Liver (tissue), 3 donors: ENCODE measurements at regions not wholly inside any gene's neighbourhood (a gene's known extent, or its start where the extent isn't known, plus 50 kb on each side); places are given as distances from the start of the nearest gene placed in this dataset.
"Not testable (repeated sequence)": the region's sequence is repeated elsewhere in the genome, so short reads cannot be mapped to it uniquely, and the experiment has no call there.

Experiments used
- CTCF ChIP-seq: fragments of 150-350 bp; IDR thresholded peaks from 2 replicates; pipeline ENCODE4 v1.5.1; 2017; ENCODE audit warnings: improper control_type of control experiment, low read depth, low read length; ENCODE audit not compliant: missing input control
- EGR1 ChIP-seq, 2 donors: IDR thresholded peaks; 2 replicates each; pipeline ENCODE4 v1.6.1; 2016 to 2018; ENCODE audit warnings: antibody characterized with exemption in 2 of 2, low read depth in 2 of 2
- FOXA1 ChIP-seq: IDR thresholded peaks from 2 replicates; pipeline ENCODE4 v1.6.1; 2016; ENCODE audit warnings: antibody characterized with exemption
- GABPA ChIP-seq, 2 donors: IDR thresholded peaks in 1 of 2; conservative IDR thresholded peaks in 1 of 2; 2 replicates each; pipeline ENCODE4 v1.6.1; 2016; ENCODE audit warnings: antibody characterized with exemption in 2 of 2, mild to moderate bottlenecking in 1 of 2, moderate library complexity in 1 of 2
- HNF4A ChIP-seq, 2 donors: conservative IDR thresholded peaks; 2 replicates each; pipeline ENCODE4 v1.6.1; 2016; ENCODE audit warnings: antibody characterized with exemption in 2 of 2, mild to moderate bottlenecking in 2 of 2
- JUND ChIP-seq, 2 donors: IDR thresholded peaks; 2 replicates each; pipeline ENCODE4 v1.6.1; 2016; ENCODE audit warnings: antibody characterized with exemption in 2 of 2
- RAD21 ChIP-seq, 2 donors: IDR thresholded peaks; 2 replicates each; pipeline ENCODE4 v1.6.1; 2016; ENCODE audit warnings: antibody characterized with exemption in 2 of 2, mild to moderate bottlenecking in 2 of 2
- SP1 ChIP-seq: IDR thresholded peaks from 2 replicates; pipeline ENCODE4 v1.6.1; 2018; ENCODE audit warnings: antibody characterized with exemption, mild to moderate bottlenecking
- TAF1 ChIP-seq: conservative IDR thresholded peaks from 2 replicates; pipeline ENCODE4 v1.6.1; 2016; ENCODE audit warnings: antibody characterized with exemption, mild to moderate bottlenecking
- YY1 ChIP-seq: IDR thresholded peaks from 2 replicates; pipeline ENCODE4 v1.6.1; 2016; ENCODE audit warnings: antibody characterized with exemption, mild to moderate bottlenecking
- ZBTB33 ChIP-seq: IDR thresholded peaks from 2 replicates; pipeline ENCODE4 v1.6.1; 2016; ENCODE audit warnings: antibody characterized with exemption
- TF ChIP-seq, protein P1 (sequence below): IDR thresholded peaks from 2 replicates; pipeline ENCODE4 v1.6.1; 2016; ENCODE audit warnings: antibody characterized with exemption
- TF ChIP-seq, protein P2 (sequence below): IDR thresholded peaks from 2 replicates; pipeline ENCODE4 v1.6.1; 2016; ENCODE audit warnings: antibody characterized with exemption, mild to moderate bottlenecking
- donor health status: healthy.
- donor health status: healthy.

DNA sequence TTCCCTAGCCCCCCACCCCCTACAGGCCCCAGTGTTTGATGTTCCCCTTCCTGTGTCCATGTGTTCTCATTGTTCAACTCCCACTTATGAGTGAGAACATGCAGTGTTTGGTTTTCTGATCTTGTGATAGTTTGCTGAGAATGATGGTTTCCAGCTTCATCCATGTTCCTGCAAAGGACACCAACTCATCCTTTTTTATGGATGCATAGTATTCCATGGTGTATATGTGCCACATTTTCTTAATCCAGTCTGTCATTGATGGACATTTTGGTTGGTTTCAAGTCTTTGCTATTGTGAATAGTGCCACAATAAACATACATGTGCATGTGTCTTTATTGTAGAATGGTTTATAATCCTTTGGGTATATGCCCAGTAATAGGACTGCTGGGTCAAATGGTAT lies 171.7 kb upstream of the TAB2 start:
- TF ChIP-seq HNF4A (conservative IDR thresholded peaks at IDR 0.05); CTCF; SP1; ZBTB33; TAF1; EGR1 (IDR thresholded peaks at IDR 0.05; ENCODE audit: low read depth in 2 of 2); JUND (IDR thresholded peaks at IDR 0.05); RAD21 (IDR thresholded peaks at IDR 0.05); GABPA (IDR thresholded peaks at IDR 0.05 in 1 of 2, conservative IDR thresholded peaks at IDR 0.05 in 1 of 2); FOXA1; YY1: not testable (repeated sequence)
- TF ChIP-seq, protein P1, sequence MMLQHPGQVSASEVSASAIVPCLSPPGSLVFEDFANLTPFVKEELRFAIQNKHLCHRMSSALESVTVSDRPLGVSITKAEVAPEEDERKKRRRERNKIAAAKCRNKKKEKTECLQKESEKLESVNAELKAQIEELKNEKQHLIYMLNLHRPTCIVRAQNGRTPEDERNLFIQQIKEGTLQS = not testable (repeated sequence)
- TF ChIP-seq, protein P2, sequence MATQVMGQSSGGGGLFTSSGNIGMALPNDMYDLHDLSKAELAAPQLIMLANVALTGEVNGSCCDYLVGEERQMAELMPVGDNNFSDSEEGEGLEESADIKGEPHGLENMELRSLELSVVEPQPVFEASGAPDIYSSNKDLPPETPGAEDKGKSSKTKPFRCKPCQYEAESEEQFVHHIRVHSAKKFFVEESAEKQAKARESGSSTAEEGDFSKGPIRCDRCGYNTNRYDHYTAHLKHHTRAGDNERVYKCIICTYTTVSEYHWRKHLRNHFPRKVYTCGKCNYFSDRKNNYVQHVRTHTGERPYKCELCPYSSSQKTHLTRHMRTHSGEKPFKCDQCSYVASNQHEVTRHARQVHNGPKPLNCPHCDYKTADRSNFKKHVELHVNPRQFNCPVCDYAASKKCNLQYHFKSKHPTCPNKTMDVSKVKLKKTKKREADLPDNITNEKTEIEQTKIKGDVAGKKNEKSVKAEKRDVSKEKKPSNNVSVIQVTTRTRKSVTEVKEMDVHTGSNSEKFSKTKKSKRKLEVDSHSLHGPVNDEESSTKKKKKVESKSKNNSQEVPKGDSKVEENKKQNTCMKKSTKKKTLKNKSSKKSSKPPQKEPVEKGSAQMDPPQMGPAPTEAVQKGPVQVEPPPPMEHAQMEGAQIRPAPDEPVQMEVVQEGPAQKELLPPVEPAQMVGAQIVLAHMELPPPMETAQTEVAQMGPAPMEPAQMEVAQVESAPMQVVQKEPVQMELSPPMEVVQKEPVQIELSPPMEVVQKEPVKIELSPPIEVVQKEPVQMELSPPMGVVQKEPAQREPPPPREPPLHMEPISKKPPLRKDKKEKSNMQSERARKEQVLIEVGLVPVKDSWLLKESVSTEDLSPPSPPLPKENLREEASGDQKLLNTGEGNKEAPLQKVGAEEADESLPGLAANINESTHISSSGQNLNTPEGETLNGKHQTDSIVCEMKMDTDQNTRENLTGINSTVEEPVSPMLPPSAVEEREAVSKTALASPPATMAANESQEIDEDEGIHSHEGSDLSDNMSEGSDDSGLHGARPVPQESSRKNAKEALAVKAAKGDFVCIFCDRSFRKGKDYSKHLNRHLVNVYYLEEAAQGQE = not testable (repeated sequence)
